Keratinocyte (primary cell): ENCODE measurements at regions not wholly inside any gene's neighbourhood (a gene's known extent, or its start where the extent isn't known, plus 50 kb on each side); places are given as distances from the start of the nearest gene placed in this dataset.
"Not testable (repeated sequence)": the region's sequence is repeated elsewhere in the genome, so short reads cannot be mapped to it uniquely, and the experiment has no call there.

Experiments
- DNase-seq: peaks from one replicate; pipeline ENCODE4 v3.0.0-alpha.2; 2011; ENCODE audit warnings: low read depth, missing footprints, low spot score
- FAIRE-seq: peaks from 2 replicates; lab custom pipeline; 2011; peaks lifted over from hg19 to GRCh38; lab: Jason Lieb, UNC
- H2AFZ ChIP-seq: 2 replicates; pipeline ENCODE4 v1.6.0; 2012; ENCODE audit warnings: low read length, control low read depth, inconsistent platforms; ENCODE audit not compliant: control insufficient read depth
- H3K27ac ChIP-seq: 2 replicates; pipeline ENCODE4 v1.5.1; 2011; ENCODE audit warnings: low read length; ENCODE audit not compliant: control insufficient read depth, insufficient read depth
- H3K27me3 ChIP-seq: 3 replicates; pipeline ENCODE4 v1.6.0; 2011; ENCODE audit warnings: low read length; ENCODE audit not compliant: control insufficient read depth, insufficient read depth; ENCODE audit errors: extremely low read depth
- H3K36me3 ChIP-seq, 2 experiments: 2 replicates in 1 of 2; 3 replicates in 1 of 2; pipeline ENCODE4 v1.5.1; 2011; ENCODE audit warnings: low read length in 2 of 2, mild to moderate bottlenecking in 1 of 2; ENCODE audit not compliant: control insufficient read depth in 2 of 2, insufficient read depth in 2 of 2; ENCODE audit errors: extremely low read depth in 1 of 2
- H3K4me1 ChIP-seq: 3 replicates; pipeline ENCODE4 v1.5.1; 2011; ENCODE audit warnings: low read length; ENCODE audit not compliant: control insufficient read depth, insufficient read depth; ENCODE audit errors: extremely low read depth
- H3K4me2 ChIP-seq: 3 replicates; pipeline ENCODE4 v1.6.0; 2011; ENCODE audit warnings: low read depth, low read length; ENCODE audit not compliant: control insufficient read depth, insufficient read depth; ENCODE audit errors: extremely low read depth
- H3K4me3 ChIP-seq, 3 experiments: fragments of 200-600 bp in 1 of 3; sonication (generic) in 1 of 3; 2 replicates in 2 of 3; 3 replicates in 1 of 3; pipeline ENCODE4 v1.5.1; 2011 to 2016; ENCODE audit warnings: low read length in 3 of 3, mild to moderate bottlenecking in 3 of 3, control low read depth in 2 of 3, inconsistent platforms in 1 of 3, low read depth in 1 of 3, mixed read lengths in 1 of 3, mixed run types in 1 of 3, moderate library complexity in 1 of 3; ENCODE audit not compliant: control insufficient read depth in 2 of 3, insufficient read depth in 2 of 3; ENCODE audit errors: extremely low read depth in 1 of 3
- H3K79me2 ChIP-seq: 2 replicates; pipeline ENCODE4 v1.6.0; 2012; ENCODE audit warnings: low read length; ENCODE audit not compliant: control insufficient read depth, insufficient read depth
- H3K9ac ChIP-seq: 3 replicates; pipeline ENCODE4 v1.6.0; 2011; ENCODE audit warnings: low read length; ENCODE audit not compliant: control insufficient read depth, insufficient read depth; ENCODE audit errors: extremely low read depth
- H3K9me1 ChIP-seq: 3 replicates; pipeline ENCODE4 v1.6.0; 2011; ENCODE audit warnings: low read length; ENCODE audit not compliant: control insufficient read depth, insufficient read depth; ENCODE audit errors: extremely low read depth
- H3K9me3 ChIP-seq: 2 replicates; pipeline ENCODE4 v1.5.1; 2012; ENCODE audit warnings: low read depth, low read length; ENCODE audit not compliant: control insufficient read depth
- H4K20me1 ChIP-seq: 3 replicates; pipeline ENCODE4 v1.6.0; 2011; ENCODE audit warnings: low read length; ENCODE audit not compliant: control insufficient read depth, insufficient read depth; ENCODE audit errors: extremely low read depth
- EZH2 ChIP-seq: IDR thresholded peaks from one replicate; pipeline ENCODE4 v1.6.1; 2012; ENCODE audit warnings: inconsistent platforms, mild to moderate bottlenecking, low read length, moderate library complexity
- dilution Hi-C: fragments of 300-500 bp; cut with MboI; formaldehyde crosslinking; loops from one replicate; pipeline ENCODE4 v1.7.0; 2020; ENCODE audit warnings: low sequenced_read_pairs; ENCODE audit not compliant: extremely low pct_ligation_motif_present
- TF ChIP-seq, protein P1 (sequence below), 3 experiments: IDR thresholded peaks in 1 of 3; conservative IDR thresholded peaks in 1 of 3; optimal IDR thresholded peaks in 1 of 3; 2 replicates in 2 of 3; 3 replicates in 1 of 3; pipeline versions ENCODE3 to v1.5.1; 2011; ENCODE audit warnings: low read length in 3 of 3, mild to moderate bottlenecking in 3 of 3, moderate library complexity in 2 of 3, control low read depth in 1 of 3, inconsistent platforms in 1 of 3; ENCODE audit not compliant: insufficient read depth in 2 of 3; ENCODE audit errors: extremely low read depth in 1 of 3

- H2AFZ ChIP-seq: no peak overlapping the region
- DNase-seq (no peak), FAIRE-seq (no peak)
- H3K4me3 ChIP-seq: no peak overlapping the region
- no peak overlapping the region for H3K4me2 ChIP-seq
- no peaks in the 10 kb centered on the region for H4K20me1 ChIP-seq
- no peak overlapping the region for H3K27ac ChIP-seq
- H3K27me3 ChIP-seq: no peaks in the 10 kb centered on the region
- no peaks in the 10 kb centered on the region for H3K9me3 ChIP-seq
- no peaks in the 10 kb centered on the region for H3K36me3 ChIP-seq
- H3K4me1 ChIP-seq: no peaks in the 10 kb centered on the region
- no peaks in the 10 kb centered on the region for H3K9me1 ChIP-seq
- H3K79me2 ChIP-seq: no peaks in the 10 kb centered on the region
- no peak overlapping the region for H3K9ac ChIP-seq
- dilution Hi-C loops: no loop called here
- no peak for TF ChIP-seq EZH2
- TF ChIP-seq, protein P1, sequence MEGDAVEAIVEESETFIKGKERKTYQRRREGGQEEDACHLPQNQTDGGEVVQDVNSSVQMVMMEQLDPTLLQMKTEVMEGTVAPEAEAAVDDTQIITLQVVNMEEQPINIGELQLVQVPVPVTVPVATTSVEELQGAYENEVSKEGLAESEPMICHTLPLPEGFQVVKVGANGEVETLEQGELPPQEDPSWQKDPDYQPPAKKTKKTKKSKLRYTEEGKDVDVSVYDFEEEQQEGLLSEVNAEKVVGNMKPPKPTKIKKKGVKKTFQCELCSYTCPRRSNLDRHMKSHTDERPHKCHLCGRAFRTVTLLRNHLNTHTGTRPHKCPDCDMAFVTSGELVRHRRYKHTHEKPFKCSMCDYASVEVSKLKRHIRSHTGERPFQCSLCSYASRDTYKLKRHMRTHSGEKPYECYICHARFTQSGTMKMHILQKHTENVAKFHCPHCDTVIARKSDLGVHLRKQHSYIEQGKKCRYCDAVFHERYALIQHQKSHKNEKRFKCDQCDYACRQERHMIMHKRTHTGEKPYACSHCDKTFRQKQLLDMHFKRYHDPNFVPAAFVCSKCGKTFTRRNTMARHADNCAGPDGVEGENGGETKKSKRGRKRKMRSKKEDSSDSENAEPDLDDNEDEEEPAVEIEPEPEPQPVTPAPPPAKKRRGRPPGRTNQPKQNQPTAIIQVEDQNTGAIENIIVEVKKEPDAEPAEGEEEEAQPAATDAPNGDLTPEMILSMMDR (optimal IDR thresholded peaks at IDR 0.05 in 1 of 3, IDR thresholded peaks at IDR 0.05 in 1 of 3, conservative IDR thresholded peaks at IDR 0.05 in 1 of 3; ENCODE audit: extremely low read depth in 1 of 3, insufficient read depth in 2 of 3, low read length in 3 of 3): no peak
Measured at GRCh38 chr18:39311111-39311712, 1745.6 kb upstream of the CELF4 start.

DNA sequence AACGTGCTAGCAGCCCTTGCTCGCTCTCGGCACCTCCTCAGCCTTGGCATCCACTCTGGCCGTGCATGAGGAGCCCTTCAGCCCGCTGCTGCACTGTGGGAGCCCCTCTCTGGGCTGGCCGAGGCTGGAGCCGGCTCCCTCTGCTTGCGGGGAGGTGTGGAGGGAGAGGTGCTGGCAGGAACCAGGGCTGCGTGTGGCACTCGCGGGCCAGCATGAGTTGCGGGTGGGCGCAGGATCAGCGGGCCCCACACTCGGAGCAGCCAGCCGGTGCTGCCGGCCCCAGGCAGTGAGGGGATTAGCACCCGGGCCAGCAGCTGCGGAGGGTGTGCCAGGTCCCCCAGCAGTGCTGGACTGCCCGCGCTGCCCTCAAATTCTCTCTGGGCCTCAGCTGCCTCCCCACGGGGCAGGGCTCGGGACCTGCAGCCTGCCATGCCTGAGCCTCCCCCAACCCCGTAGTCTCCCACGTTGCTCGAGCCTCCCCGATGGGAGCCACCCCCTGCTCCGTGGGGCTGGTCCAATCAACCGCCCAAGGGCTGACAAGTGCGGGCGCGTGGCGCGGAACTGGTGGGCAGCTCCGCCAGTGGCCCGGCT, 1743.4 kb upstream of the CELF4 start:
- H2AFZ ChIP-seq, H3K27me3 ChIP-seq, H3K9me3 ChIP-seq, H3K9ac ChIP-seq, dilution Hi-C loops, H3K4me3 ChIP-seq, H3K4me1 ChIP-seq, H3K36me3 ChIP-seq, FAIRE-seq, DNase-seq, H3K9me1 ChIP-seq, H3K27ac ChIP-seq, H4K20me1 ChIP-seq, H3K79me2 ChIP-seq, H3K4me2 ChIP-seq: not testable (repeated sequence)

GRCh38 chr18:39305766-39306165, 1740.2 kb upstream of the CELF4 start:
- no peaks in the 10 kb centered on the region for H3K36me3 ChIP-seq
- no peaks in the 10 kb centered on the region for H3K9me3 ChIP-seq
- H2AFZ ChIP-seq: no peak overlapping the region
- no peak overlapping the region for H3K4me2 ChIP-seq
- dilution Hi-C loops: no loop called here
- DNase-seq (no peak), FAIRE-seq (no peak)
- no peaks in the 10 kb centered on the region for H3K79me2 ChIP-seq
- no peak overlapping the region for H3K27ac ChIP-seq
- no peaks in the 10 kb centered on the region for H3K9me1 ChIP-seq
- no peak overlapping the region for H3K4me3 ChIP-seq
- no peak overlapping the region for H3K9ac ChIP-seq
- TF ChIP-seq EZH2: no peak
- TF ChIP-seq, protein P1 (optimal IDR thresholded peaks at IDR 0.05 in 1 of 3, IDR thresholded peaks at IDR 0.05 in 1 of 3, conservative IDR thresholded peaks at IDR 0.05 in 1 of 3; ENCODE audit: extremely low read depth in 1 of 3, insufficient read depth in 2 of 3, low read length in 3 of 3): no peak
- H4K20me1 ChIP-seq: no peaks in the 10 kb centered on the region
- no peaks in the 10 kb centered on the region for H3K27me3 ChIP-seq
- H3K4me1 ChIP-seq: no peaks in the 10 kb centered on the region
